ENCODE measurements at regions not wholly inside any gene's neighbourhood (a gene's known extent, or its start where the extent isn't known, plus 50 kb on each side); places are given as distances from the start of the nearest gene placed in this dataset.

DNA sequence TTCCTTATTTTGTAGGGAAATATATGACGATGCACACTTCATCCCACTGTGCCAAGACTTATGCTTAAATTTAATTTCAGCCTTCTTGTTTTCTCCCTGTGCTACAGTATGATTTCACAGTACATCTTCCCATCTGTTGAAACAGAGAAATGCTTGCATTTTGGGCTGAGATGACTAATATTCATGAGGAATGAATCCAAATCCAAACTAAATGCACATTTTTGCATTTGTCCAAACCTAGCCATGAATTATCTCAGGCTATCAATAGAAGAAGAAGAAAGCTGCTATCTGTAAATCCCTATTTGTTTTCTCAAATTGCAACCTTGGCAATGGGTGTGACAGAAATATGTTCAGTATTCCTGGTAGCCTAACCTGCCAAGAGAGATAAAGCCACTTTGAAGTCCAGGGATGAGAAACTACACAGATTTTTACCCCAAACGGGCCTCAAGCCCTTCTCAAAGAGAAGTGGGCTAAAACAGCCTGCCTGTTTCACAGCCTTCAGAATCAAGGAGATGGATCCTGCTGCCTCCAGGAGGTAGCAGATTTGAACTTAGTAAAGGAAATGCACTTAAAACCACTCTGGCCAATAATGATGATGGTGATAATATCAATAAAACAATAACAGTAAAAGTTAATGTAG lies 306.9 kb upstream of the NT5C1B start:
- Histone ChIP-seq H3K4me1 (peaks cover 0 to 20% (median 4%) of the 10 kb centered on the region in 4 donors), H3K27ac (no peak overlapping the region), H3K36me3 (no peaks in the 10 kb centered on the region), H3K4me3 (no peak overlapping the region), H3K27me3 (no peaks in the 10 kb centered on the region), H3K9me3 (no peaks in the 10 kb centered on the region)
- no peak for TF ChIP-seq EP300 (IDR thresholded peaks at IDR 0.05)
- TF ChIP-seq POLR2A (IDR thresholded peaks at IDR 0.05), result no peak
- TF ChIP-seq, protein P1, sequence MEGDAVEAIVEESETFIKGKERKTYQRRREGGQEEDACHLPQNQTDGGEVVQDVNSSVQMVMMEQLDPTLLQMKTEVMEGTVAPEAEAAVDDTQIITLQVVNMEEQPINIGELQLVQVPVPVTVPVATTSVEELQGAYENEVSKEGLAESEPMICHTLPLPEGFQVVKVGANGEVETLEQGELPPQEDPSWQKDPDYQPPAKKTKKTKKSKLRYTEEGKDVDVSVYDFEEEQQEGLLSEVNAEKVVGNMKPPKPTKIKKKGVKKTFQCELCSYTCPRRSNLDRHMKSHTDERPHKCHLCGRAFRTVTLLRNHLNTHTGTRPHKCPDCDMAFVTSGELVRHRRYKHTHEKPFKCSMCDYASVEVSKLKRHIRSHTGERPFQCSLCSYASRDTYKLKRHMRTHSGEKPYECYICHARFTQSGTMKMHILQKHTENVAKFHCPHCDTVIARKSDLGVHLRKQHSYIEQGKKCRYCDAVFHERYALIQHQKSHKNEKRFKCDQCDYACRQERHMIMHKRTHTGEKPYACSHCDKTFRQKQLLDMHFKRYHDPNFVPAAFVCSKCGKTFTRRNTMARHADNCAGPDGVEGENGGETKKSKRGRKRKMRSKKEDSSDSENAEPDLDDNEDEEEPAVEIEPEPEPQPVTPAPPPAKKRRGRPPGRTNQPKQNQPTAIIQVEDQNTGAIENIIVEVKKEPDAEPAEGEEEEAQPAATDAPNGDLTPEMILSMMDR (IDR thresholded peaks at IDR 0.05), result no peak
- no peak for DNase-seq (ENCODE audit: low spot score in 2 of 2)
- 68 to 69% methylated on average over 2 of the region's 2 CpGs for WGBS, 2 donors

DNA sequence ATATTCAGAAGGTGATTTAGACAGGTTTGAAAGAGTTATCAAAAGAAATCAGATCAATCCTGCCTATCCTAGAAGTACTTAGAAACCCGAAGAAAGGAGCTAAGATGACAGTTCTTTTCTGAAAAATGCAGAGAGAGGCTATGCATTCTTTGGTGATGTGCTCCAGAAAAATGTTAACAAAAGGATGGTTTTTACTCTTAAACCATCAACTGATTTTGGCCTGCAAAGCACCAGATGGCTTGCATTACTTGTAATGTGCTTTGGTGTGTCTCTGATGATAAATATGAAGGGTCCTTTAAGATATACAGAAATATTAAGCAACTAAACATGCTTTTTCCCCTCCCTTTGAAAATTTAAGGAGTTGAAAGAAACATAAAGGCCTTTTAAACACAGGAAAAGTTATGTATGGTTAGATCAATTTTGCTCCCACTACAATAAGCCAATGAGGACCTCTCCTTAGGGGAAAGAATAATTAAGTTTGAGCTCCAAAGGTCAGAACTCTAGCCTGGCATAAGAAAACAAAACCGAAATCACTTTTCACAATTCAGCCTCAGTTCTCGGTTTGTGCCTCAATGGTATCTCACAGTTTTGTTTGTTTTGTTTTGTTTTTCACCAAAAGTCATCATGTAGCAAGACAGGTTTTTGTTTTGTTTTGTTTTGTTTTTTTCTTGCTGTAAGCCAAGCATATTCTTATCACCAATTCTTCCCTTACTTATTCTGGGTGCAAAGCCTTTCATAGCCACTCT lies 302.4 kb upstream of the NT5C1B start:
- DNase-seq (ENCODE audit: low spot score in 2 of 2), result no peak
- no peak overlapping the region for H3K27ac ChIP-seq
- H3K9me3 ChIP-seq, result no peaks in the 10 kb centered on the region
- no peaks in the 10 kb centered on the region for H3K4me1 ChIP-seq
- TF ChIP-seq EP300 (IDR thresholded peaks at IDR 0.05) (no peak), POLR2A (IDR thresholded peaks at IDR 0.05) (no peak)
- TF ChIP-seq, protein P1 (IDR thresholded peaks at IDR 0.05), result no peak
- no peaks in the 10 kb centered on the region for H3K27me3 ChIP-seq
- H3K4me3 ChIP-seq, result no peak overlapping the region
- H3K36me3 ChIP-seq, result no peaks in the 10 kb centered on the region
- 59 to 71% methylated on average over 3 of the region's 3 CpGs for WGBS, 2 donors

DNA sequence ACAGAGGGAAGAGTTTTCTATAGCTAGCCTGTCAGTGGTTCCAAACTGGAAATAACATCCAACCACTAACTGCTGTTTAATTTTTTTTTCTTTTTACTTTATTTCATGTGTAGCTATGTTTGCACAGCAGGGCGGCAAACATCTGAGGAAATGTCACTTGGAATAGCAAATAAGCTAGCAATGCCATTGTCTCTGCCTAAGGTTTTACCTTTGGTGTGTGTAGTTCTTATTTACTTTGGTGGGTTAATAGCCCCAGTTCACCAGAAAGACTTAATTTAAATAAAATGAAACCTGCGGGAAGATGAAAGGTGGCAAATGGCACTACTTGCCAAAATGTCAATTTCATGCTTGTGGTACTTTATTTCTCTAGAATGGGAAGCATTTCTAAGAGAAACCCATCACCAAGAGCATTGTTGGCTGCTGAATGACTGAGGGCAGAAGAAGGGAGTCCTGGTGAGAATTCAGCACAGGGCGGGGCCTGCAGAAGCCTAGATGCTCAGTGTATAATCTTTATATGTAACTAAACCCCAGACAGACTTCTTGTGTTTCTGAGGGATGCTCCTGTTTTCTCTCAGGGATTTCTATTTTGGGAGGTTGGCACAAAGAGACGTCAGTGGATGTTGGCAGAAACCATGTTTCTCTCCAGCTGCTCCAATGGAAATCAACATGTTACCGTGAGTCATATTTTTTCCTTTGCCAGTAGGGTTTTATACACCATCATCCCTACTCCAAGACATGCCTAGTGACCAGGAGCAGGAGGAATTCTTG lies 300.4 kb upstream of the NT5C1B start:
- Histone ChIP-seq H3K27me3 (no peaks in the 10 kb centered on the region), H3K9me3 (no peaks in the 10 kb centered on the region), H3K36me3 (no peaks in the 10 kb centered on the region), H3K27ac (no peak overlapping the region), H3K4me3 (no peak overlapping the region), H3K4me1 (no peaks in the 10 kb centered on the region)
- TF ChIP-seq, protein P1 (IDR thresholded peaks at IDR 0.05), result no peak
- TF ChIP-seq EP300 (IDR thresholded peaks at IDR 0.05), result no peak
- no peak for TF ChIP-seq POLR2A (IDR thresholded peaks at IDR 0.05)
- no peak for DNase-seq (ENCODE audit: low spot score in 2 of 2)
- 67 to 74% methylated on average over 5 of the region's 5 CpGs for WGBS, 2 donors

DNA sequence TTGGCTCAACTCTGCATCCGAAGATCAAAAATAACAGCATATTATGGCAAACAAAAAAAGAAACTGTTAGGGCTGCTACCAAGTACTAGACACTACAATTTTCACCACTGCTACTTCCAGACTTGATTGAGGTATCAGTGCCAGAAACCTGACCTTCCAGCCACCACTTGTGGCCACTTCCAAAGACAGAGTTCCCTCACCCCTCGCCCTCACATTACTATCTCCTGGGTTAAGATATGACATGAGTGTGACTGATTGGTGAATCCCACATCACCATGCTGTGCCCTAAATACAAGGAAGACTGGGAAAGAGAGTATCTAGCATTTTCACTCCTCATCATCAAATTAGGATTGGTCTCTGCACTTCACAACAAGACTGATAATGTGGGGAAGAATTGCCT lies 296.1 kb upstream of the NT5C1B start:
- no peaks in the 10 kb centered on the region for H3K4me1 ChIP-seq
- DNase-seq (ENCODE audit: low spot score in 2 of 2), result no peak
- no peaks in the 10 kb centered on the region for H3K36me3 ChIP-seq
- no peak overlapping the region for H3K4me3 ChIP-seq
- 87 to 88% methylated on average over 2 of the region's 2 CpGs for WGBS, 2 donors
- TF ChIP-seq POLR2A (IDR thresholded peaks at IDR 0.05), result no peak
- TF ChIP-seq, protein P1 (IDR thresholded peaks at IDR 0.05), result no peak
- TF ChIP-seq EP300 (IDR thresholded peaks at IDR 0.05), result no peak
- H3K27ac ChIP-seq, result no peak overlapping the region
- H3K9me3 ChIP-seq, result no peaks in the 10 kb centered on the region
- no peaks in the 10 kb centered on the region for H3K27me3 ChIP-seq
